GM19455 (cell line): ENCODE measurements at regions not wholly inside any gene's neighbourhood (a gene's known extent, or its start where the extent isn't known, plus 50 kb on each side); places are given as distances from the start of the nearest gene placed in this dataset.

ENCODE experiments used
- ATAC-seq: cut with Tn5 transposase; IDR thresholded peaks from one replicate; pipeline ENCODE4 v1.9.1; 2021; ENCODE audit not compliant: unreplicated experiment

GRCh38 chr12:107567876-107568619 lies 117.6 kb upstream of the PWP1 start:
- no peak for ATAC-seq

- ATAC-seq: no peak
These were observed 116.9 kb upstream of the PWP1 start for GRCh38 chr12:107568718-107569117.

GRCh38 chr12:107570721-107571120 lies 114.9 kb upstream of the PWP1 start:
- ATAC-seq: no peak

- no peak for ATAC-seq
These were observed 114.1 kb upstream of the PWP1 start for GRCh38 chr12:107571492-107571891.

GRCh38 chr12:107574691-107575090 lies 110.9 kb upstream of the PWP1 start:
- ATAC-seq: no peak

GRCh38 chr12:107580750-107581618 lies 104.6 kb upstream of the PWP1 start:
- no peak for ATAC-seq

GRCh38 chr12:107581619-107582015 lies 104.0 kb upstream of the PWP1 start:
- no peak for ATAC-seq

- ATAC-seq: no peak
These were observed 102.0 kb upstream of the PWP1 start for GRCh38 chr12:107583551-107583950.

- ATAC-seq: no peak
These were observed 101.0 kb upstream of the PWP1 start for GRCh38 chr12:107584563-107584962.

- no peak for ATAC-seq
These were observed 99.2 kb upstream of the PWP1 start for GRCh38 chr12:107586256-107586970.

GRCh38 chr12:107590413-107590812 lies 95.2 kb upstream of the PWP1 start:
- ATAC-seq: no peak

GRCh38 chr12:107590814-107591375 lies 94.7 kb upstream of the PWP1 start:
- no peak for ATAC-seq

GRCh38 chr12:107593713-107594381 lies 91.8 kb upstream of the PWP1 start:
- ATAC-seq: no peak

GRCh38 chr12:107594995-107595394 lies 90.6 kb upstream of the PWP1 start:
- no peak for ATAC-seq

- ATAC-seq: no peak
These were observed 87.7 kb upstream of the PWP1 start for GRCh38 chr12:107597695-107598410.

- ATAC-seq: no peak
These were observed 86.7 kb upstream of the PWP1 start for GRCh38 chr12:107598906-107599305.

GRCh38 chr12:107600581-107601144 lies 84.9 kb upstream of the PWP1 start:
- no peak for ATAC-seq

GRCh38 chr12:107602446-107602845 lies 83.2 kb upstream of the PWP1 start:
- ATAC-seq: no peak

- ATAC-seq: no peak
These were observed 80.3 kb upstream of the PWP1 start for GRCh38 chr12:107605293-107605692.
